ENCODE measurements at regions not wholly inside any gene's neighbourhood (a gene's known extent, or its start where the extent isn't known, plus 50 kb on each side); places are given as distances from the start of the nearest gene placed in this dataset.

DNA sequence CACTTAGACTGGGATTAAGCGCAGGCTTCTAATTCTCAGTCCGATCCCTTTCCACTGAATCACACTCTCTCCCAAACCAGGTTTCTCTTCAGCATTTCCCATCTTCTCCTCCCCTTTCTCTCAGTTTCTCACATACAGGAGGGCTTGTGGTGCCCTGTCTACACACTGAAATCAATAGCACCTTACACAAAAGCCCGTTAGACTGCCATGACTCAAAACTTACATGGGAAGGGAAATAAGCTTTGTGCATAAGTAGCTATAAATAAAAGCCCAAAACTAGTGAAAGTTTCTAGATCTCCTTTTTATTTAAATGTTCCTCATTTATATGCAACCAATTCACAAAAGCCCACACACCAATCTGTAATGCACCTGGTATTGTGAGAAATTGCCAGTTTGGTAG is 318.4 kb downstream of the TXNL1 start:
- TF ChIP-seq POLR2A (IDR thresholded peaks at IDR 0.05; ENCODE audit: low read depth, low read length) (no peak), POLR2AphosphoS5 (IDR thresholded peaks at IDR 0.05; ENCODE audit: low read depth, low read length) (no peak)

All from GM12892 (cell line).